GM19238 (cell line): ENCODE measurements at regions not wholly inside any gene's neighbourhood (a gene's known extent, or its start where the extent isn't known, plus 50 kb on each side); places are given as distances from the start of the nearest gene placed in this dataset.

Experiments used
- DNase-seq: peaks from one replicate; pipeline ENCODE4 v3.0.0; 2011; ENCODE audit warnings: low spot score; ENCODE audit not compliant: insufficient read length

DNA sequence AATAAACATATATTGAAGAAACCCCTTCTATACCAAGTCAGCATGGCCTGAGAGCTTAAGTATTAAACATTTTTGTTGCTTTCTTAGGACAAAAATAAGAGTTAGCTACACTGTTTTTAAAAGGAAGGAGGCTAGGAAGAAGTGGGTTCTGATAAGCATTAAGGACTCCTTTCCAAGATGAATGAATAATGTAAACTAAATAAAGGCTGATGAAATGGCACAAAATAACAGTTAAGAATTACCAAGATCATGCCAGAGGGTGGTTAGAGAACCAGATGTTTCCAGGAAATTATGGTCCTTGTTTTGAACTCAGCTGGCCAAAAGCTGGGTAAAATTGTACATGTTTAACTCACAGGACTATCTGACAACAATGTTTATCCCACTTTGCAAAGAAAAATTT is 114.1 kb upstream of the ETS2 start:
- DNase-seq: no peak

DNA sequence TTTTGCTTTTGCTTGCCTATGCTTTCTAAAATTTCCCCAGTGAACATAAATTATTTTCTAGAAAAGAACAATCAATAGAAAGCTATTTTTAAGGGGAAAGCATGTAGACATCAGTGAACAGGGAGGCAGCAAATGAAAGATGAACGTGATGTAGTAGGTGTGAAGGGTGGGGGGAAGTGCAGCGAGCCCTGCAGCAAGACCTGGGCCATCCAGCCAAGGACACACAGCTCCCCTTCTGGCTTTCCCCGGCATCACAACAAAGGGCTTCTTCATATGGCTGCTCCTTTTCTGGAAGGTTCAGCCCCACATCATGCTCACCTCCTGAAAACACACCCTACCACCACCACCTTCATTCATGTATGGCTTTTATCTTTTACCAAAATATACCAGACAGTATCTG is 109.2 kb upstream of the ETS2 start:
- no peak for DNase-seq

DNA sequence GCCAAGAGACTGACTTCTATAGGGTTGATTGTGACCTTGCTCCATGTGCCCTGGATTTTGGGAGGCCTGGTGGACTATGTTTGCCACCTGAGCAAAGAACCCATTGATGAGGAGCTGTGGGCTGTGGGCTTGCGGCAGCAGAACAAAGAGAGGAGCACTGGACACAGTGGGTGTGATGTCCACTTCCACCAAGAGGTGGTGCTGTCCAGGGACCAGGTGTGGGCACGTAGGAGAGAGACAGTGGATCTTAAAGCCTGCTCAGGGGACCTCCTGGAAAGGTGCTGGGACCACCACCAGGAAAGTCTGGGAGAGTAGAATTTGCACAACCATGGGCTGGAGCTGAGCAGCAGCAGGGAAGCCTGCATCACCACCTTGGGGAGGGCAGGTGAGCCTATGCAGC is 106.7 kb upstream of the ETS2 start:
- no peak for DNase-seq

DNA sequence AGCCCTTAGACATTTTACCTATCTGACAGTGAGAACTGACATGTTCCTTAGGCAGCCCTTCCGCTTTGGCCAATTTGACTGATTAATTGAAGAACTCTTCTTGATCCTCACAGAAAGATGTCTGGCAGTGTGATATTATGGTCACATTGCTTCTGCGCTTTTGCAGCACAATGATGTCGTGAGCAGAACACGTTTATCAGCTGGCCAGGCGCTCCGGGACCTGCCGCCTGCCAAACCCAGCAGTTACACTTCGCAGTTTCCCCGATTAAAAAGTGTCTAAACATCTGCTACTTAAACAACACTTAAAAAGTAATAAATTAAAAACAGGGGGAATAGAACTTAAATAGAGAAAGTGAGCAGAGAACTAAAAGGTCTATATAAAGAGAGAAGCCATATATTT is 103.5 kb upstream of the ETS2 start:
- no peak for DNase-seq

DNA sequence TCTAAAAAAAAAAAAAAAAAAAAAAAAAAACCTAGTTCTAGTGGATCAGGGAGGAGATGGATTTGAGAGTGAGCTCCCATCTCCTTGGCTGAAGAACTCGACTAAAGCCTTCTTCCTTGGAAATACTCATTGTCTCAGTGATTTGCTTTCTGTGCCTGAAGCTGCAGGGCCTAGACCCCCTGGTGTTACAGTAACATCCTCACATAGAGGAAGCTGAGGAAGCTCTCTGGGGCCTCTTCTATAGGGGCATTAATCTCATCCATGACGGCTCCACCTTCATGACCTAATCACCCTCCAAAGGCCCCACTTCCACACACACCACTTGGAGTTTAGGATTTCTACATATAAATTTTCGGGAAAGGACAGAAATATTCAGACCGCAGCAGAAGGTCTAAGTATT is 95.9 kb upstream of the ETS2 start:
- no peak for DNase-seq

DNA sequence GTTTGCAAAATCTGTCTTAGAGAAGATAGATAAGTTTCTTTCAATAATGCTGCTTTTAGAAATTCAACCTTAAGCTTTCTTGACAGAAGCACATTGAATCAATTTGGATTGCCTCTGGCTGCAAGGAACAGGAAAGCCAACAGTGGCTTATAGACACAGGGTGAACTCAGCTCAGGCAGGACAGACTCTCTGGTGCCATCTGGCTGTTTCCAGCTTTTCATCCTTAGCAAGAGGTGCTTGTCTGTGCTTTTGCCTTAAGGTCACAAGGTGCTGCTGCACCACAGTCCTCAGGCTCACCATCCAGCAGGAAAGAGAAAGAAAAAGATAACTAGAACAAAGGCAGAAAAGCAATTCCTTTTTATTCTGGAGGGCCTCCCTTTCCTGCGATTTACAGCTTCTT is 93.7 kb upstream of the ETS2 start:
- no peak for DNase-seq

DNA sequence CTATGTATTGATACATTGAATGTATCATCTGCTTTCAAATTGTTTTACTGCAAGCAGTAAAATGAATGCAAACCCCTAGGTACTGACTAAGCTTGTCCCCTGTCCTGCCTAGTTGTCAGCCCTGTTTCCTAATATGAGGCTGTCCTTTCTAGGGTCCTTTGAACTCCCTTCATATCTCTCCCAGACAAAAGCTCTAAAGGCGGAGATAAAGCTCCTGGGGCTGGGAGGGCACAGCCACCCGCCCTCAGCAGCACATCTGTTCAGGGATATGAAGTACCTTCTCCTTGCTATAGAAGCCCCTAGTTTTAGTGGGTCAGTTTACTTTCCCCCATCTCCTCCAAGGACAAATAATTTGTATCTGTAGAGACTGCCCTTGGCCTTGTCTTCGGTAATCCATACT is 93.1 kb upstream of the ETS2 start:
- no peak for DNase-seq

DNA sequence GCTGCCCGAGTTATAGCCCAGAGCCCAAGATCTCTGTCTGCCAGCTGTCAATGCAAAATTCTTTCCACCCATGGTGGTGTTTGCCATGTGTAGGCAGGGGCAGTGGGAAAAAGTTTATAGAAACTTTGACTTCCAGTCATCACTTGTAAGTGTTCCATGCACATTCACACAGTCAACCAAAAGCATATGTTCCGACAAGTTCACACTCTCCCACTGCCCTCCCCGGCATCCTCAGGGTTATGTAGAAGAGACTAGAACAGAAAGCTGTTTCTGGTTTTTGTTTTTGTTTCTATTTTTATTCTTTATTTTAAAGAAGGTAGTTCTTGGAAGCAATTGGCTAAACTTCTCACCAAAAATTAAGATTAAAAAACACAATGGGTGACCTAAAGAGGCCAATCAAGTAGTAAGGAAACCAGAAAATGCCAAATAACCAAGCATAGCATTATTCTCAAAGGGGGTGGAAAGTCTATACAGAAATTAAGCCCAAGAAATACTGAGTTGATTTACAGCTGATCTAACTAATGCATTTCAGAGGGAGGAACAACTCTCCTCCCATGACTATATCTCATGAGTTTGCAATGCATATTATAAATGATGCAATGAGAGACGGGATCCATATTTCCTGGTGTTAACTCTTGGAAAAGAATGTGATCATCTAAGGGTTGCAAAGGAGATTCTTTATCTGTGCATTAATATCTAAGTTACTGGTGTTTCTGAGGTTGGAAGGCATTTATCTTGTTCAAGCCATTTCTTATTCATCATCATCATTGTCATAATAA is 91.5 kb upstream of the ETS2 start:
- no peak for DNase-seq

DNA sequence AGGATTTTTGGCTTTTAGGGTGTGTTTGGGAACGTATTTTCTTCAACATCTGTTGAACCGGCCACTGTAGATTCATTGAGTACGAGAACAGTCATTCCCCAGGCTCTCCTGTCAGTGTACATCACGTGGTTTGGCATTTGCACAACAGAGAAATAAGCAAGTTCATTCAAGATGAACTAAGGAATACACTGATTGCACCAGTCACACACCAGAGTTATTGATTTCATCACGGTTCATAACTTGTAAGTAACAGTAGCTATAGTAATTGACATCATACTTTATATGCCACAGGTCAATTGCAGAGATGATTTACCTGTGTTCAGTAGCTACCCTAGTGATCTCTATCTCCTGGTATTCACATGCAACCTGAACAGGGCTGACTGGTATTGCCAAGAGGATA is 90.7 kb upstream of the ETS2 start:
- DNase-seq: no peak

DNA sequence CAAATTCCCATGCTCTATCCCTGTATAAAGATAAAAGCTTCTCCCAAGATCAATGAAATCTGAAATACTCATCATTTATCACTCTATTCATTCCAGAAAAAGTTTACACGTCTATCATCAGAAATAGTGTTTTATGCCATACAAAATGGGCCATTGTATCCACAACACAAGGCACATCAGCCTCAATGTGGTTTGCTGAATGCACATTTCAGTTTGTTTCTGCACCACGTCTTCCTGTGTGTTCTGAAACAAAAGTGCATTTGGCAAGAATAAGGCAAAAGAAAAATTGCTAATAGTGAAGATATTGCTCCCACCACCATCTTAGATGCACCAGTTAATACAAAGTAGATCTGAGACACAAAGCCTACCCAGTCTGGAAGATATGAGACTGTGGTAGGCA is 89.6 kb upstream of the ETS2 start:
- DNase-seq: no peak

DNA sequence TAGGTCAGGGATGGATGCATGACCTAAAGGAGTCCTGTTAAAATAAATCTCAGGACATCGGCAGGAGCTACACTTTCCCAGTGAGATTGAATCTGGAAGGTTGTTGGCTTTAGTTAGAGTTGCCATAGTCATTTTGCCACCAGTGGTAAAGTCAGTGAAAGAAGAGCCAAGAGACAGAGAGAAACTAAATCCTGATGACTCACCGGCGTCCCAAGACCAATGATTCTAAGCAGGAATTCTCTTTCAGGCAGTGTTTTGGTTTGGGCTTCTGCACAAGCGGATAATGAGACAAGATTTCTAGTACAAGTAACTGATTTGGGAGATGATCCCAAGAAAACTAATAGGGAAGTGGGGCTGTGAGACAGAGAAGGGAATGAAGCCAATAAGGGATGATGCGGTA is 88.8 kb upstream of the ETS2 start:
- no peak for DNase-seq

DNA sequence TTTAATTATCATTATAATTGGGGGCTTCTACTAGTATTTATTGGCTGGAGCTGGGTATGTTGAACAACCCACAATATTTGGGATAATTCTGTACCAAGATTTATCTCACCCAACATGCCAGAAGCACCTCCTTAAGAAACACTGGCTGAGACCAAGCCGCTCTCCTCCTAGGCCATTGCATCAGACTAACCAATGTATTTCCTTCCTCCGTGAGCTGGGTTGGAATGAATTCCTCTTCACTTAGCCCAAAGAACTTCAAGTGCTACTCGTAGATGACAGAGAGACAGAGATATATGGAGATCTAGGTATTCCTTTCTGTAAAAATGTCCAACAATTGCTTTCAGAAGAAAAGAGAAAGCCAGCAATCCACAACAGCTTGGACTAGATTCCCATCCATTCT is 87.2 kb upstream of the ETS2 start:
- DNase-seq: no peak

DNA sequence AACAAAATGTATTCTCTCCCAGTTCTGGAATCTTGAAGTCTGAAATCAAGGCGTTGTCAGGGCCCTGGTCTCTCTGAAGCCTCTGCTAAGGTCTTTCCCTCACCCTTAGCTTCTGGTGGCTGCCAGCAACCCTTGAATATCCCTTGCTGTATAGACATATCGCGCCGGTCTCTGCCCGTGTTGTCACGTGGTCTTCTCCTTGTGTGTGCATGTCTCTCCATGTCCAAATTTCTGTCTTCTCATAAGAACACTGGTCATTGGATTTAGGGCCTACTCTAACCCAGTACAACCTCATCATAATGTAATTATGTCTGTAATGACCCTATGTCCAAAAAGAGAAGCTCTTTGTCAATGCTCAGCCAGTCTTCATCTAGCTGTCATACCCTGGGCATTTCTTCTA is 85.7 kb upstream of the ETS2 start:
- no peak for DNase-seq

DNA sequence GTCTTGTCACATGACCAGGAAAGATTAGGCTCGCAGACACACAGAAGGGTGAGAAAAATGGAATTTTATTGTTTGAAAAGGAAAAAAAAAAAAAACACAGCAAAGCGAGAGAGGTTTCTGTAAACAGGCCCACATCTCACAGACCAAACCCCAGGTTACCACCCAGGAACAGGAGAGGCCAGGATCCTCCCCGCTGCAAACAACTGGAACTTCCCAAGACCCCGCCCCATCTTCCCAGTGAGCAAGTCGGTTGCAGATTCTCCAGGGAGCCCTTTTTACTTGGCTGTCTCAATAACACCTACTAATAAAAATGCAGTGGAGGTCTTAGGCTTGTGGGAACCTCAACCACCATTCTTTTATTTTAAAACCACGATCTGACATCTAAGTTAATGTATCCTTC is 84.7 kb upstream of the ETS2 start:
- DNase-seq: no peak

DNA sequence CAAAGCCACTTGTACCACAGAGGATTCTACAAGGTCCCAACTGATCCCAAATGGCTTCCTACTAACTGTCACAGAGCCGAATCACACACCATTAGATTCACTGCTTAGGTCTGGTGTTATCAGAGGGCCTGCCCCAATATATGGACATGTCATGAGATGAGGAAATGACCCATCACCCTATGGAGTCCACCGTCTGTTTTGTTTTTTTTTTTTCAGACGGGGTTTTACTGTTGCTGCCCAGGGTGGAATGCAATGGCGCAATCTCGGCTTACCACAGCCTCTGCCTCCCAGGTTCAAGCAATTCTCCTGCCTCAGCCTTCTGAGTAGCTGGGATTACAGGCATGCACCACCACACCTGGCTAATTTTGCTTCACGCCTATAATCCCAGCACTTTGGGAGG is 83.8 kb upstream of the ETS2 start:
- no peak for DNase-seq

DNA sequence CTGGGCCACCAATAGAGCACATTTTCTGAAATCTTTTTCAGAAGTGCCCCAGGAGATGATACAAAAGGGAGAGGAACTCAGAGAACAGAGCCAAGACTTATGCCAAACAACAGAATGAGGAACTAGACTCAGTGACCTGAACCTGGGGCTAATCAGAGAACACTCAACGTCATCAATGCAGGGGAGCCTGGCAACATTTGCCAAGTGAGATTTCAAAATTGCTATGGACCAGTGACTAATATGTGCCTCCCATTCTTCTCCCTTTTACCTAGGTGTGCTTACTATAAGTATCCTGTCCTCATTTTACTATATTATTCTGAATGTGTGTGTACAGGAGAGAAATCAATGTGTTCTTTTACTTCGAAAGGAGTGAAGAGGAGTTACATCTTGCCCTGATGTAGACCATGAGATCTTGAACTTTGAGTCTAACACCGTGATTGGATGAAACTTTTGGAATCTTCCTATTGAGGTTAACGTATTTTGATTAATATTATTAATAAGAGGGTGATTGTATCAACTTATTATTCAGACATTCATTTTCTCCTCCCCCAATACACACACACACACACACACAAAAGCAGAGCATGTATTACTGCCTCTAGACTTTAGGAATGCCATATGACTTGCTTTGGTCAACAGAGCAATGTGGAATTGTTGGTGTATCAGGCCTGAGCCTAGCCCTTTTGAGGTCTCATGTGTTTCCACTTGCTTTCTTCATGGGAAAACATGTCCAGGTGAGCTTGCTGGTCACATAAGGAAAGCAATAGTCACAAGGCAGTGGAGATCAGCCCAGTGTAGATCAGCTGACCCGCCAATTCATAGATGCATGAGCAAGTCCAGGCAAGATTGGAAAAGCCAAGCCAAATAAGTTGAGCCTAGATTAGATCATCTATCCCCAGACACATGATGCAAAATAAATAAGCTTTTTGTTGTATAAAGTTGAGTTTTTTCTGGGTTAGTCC is 80.3 kb upstream of the ETS2 start:
- DNase-seq: no peak

DNA sequence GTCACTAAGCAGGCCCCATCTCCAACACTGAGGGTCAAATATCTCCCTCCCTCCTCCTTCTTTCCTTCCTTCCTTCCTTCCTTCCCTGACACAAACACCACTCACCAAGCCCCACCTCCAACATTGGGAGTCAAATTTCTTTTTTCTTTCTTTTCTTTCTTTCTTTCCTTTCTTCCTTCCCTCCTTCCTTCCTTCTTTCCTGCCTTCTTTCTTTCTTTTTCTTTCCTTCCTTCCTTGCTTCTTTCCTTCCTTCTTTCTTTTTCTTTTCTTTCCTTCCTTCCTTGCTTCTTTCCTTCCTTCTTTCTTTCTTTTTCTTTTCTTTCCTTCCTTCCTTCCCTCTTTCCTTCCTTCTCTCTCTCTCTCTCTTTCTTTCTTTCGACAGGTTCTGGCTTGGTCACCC is 79.2 kb upstream of the ETS2 start:
- no peak for DNase-seq

DNA sequence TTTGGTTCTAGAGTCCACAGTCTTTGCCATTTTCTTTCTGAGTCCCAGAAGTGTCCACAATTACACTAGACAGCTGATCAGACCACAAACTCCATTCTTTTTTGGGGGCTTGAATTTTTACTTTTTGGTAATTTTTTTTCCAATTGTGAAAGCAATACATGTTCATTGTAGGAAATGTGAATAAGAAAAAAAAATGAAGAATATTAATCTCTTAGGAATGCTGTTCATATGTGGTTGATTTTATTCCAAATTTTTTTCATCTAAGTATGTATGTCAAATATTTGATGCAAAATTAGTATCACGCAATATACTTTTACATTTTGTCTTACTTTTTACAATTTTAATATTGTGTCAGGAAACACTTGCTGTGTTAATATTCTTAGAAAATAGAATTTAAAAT is 76.4 kb upstream of the ETS2 start:
- DNase-seq: no peak

DNA sequence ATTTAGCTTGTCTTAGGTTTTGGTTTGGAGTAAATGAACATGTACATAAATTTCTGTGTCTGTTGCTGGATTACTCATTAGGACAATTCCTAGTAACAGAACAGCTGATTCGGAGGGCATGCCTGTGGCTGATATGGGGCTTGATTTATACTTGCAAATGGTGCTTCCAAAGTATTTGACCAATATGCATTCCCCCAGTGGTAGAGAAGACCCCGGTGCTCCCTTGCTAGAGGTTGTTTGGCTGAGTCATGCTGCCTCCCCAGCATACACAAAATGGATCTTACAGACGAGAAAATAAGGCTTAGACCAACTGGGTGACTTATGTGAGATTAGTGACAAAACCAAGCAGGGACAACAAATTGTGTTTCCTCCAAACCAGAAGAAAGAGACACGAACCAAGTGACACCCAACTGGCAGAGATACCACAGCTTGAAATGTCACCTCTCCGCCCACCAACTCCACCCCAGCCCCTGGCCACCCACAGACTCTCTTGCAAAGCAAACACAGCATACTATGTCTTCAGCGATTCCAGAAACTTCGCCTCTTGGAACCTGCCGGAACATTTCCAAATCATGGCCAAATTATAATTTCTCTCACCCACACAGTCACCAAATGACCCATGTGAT is 75.9 kb upstream of the ETS2 start:
- no peak for DNase-seq

DNA sequence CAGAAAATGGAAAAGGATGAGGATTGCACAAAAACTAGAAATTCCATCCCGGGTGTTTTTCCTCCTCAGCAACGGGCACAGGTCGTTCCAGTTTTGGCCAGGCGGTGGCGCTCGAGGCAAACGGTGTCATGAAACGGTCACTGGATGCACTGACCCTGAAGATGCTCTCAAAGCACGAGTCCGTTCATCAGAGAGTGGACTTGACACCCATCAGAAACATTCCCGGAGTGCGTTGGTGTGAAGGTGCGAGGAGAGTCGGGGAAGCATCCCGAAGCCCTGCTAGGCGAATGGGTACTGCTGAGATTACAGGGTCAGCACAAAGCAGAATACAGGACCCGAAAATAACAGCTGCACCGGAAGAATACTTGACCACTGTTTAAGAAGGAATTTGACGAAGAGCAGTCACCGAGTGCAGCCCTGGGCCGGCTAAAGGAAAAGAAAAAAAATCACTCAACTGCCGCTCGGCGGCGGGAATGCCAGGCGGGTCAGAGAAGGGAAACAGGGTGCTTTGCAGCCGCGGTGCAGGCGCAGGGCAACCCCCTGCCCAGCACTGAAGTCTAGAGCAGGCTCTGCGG is 71.7 kb upstream of the ETS2 start:
- DNase-seq: peak; percentile 29

DNA sequence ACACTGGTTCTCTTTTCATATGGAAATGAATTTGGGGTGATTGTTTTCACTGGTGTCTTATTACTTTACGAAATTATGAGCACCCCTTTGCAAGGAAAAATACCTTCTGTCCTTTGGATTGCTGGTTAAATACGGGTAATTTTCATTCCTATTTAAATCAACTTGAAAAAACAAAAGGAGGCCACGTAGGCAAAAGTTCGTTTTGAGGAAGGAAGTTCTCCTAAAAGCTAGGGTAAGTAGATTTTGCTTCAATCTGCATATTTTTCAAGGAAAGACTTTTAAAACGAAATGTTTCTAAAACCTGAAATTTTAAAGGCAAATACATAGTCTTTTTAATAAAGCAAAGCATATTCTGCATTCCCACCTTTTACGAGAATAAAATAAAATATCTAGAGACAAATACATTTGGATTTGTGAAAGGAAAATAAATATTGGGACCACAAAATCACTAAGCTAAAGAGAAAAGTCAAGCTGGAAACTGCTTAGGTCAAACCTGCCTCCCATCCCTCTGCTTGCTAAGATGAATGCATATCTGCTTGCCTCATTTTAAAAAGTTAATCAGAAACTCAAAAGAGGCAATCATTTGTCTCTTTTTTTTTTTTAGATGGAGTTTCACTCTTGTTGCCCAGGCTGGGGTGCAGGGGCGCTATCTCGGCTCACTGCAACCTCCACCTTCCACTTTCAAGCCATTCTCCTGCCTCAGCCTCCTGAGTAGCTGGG is 70.9 kb upstream of the ETS2 start:
- DNase-seq: no peak
